Neural progenitor cell (in vitro differentiated cells): ENCODE measurements at regions not wholly inside any gene's neighbourhood (a gene's known extent, or its start where the extent isn't known, plus 50 kb on each side); places are given as distances from the start of the nearest gene placed in this dataset.

Experiments used
- DNase-seq: peaks from one replicate; pipeline ENCODE4 v3.0.0-alpha.2; 2016; ENCODE audit warnings: low spot score
- H2AFZ ChIP-seq: fragments of 200-600 bp; sonication (generic); replicated peaks from 2 replicates; pipeline ENCODE4 v1.6.1; 2016; ENCODE audit warnings: antibody characterized with exemption
- H3F3A ChIP-seq: fragments of 200-600 bp; sonication (generic); 2 replicates; pipeline ENCODE4 v1.6.1; 2016; ENCODE audit warnings: antibody characterized with exemption, low read depth
- H3K27ac ChIP-seq: fragments of 200-600 bp; sonication (generic); 2 replicates; pipeline ENCODE4 v1.5.1; 2016; ENCODE audit warnings: mild to moderate bottlenecking
- H3K27me3 ChIP-seq: fragments of 200-600 bp; sonication (generic); 2 replicates; pipeline ENCODE4 v1.6.1; 2016; ENCODE audit warnings: mild to moderate bottlenecking, moderate library complexity
- H3K36me3 ChIP-seq: fragments of 200-600 bp; sonication (generic); 2 replicates; pipeline ENCODE4 v1.5.1; 2016
- H3K4me1 ChIP-seq: fragments of 200-600 bp; sonication (generic); 2 replicates; pipeline ENCODE4 v1.6.1; 2016; ENCODE audit warnings: mixed run types
- H3K4me2 ChIP-seq: fragments of 200-600 bp; sonication (generic); 2 replicates; pipeline ENCODE4 v1.6.1; 2016
- H3K4me3 ChIP-seq: fragments of 200-600 bp; sonication (generic); 2 replicates; pipeline ENCODE4 v1.5.1; 2016
- H3K79me2 ChIP-seq: fragments of 200-600 bp; sonication (generic); 2 replicates; pipeline ENCODE4 v1.6.1; 2016; ENCODE audit warnings: low read depth
- H3K9ac ChIP-seq: fragments of 200-600 bp; sonication (generic); 2 replicates; pipeline ENCODE4 v1.6.1; 2016
- H3K9me3 ChIP-seq: fragments of 200-600 bp; sonication (generic); 2 replicates; pipeline ENCODE4 v1.5.1; 2016; ENCODE audit warnings: low read depth
- H4K20me1 ChIP-seq: fragments of 200-600 bp; sonication (generic); 2 replicates; pipeline ENCODE4 v1.6.1; 2016; ENCODE audit warnings: low read depth
- H3K27ac Mint-ChIP-seq: 3 replicates; pipeline ENCODE4 v1.8.0; 2021; ENCODE audit warnings: mixed read lengths
- H3K27me3 Mint-ChIP-seq: 2 replicates; pipeline ENCODE4 v1.8.0; 2022; ENCODE audit warnings: low read depth, mild to moderate bottlenecking, inconsistent platforms, moderate library complexity, mixed read lengths; ENCODE audit not compliant: insufficient read depth
- H3K36me3 Mint-ChIP-seq: 3 replicates; pipeline ENCODE4 v1.8.0; 2021; ENCODE audit warnings: mixed read lengths
- H3K4me1 Mint-ChIP-seq: 3 replicates; pipeline ENCODE4 v1.8.0; 2021; ENCODE audit warnings: mixed read lengths
- H3K4me3 Mint-ChIP-seq: 3 replicates; pipeline ENCODE4 v1.8.0; 2021; ENCODE audit warnings: mild to moderate bottlenecking, moderate library complexity, mixed read lengths
- H3K9me3 Mint-ChIP-seq: 3 replicates; pipeline ENCODE4 v1.8.0; 2020; ENCODE audit warnings: mixed read lengths
- EZH2 ChIP-seq: fragments of 200-600 bp; sonication (generic); IDR thresholded peaks from 2 replicates; pipeline ENCODE4 v1.6.1; 2017; ENCODE audit warnings: antibody characterized with exemption, mild to moderate bottlenecking, moderate library complexity
- EZH2phosphoT487 ChIP-seq: fragments of 200-600 bp; sonication (generic); IDR thresholded peaks from 2 replicates; pipeline ENCODE4 v1.6.1; 2017; ENCODE audit warnings: antibody characterized with exemption
- TF ChIP-seq, protein P1 (sequence below): fragments of 200-600 bp; sonication (generic); IDR thresholded peaks from 2 replicates; pipeline ENCODE4 v1.5.1; 2017; ENCODE audit warnings: antibody characterized with exemption, mild to moderate bottlenecking

DNA sequence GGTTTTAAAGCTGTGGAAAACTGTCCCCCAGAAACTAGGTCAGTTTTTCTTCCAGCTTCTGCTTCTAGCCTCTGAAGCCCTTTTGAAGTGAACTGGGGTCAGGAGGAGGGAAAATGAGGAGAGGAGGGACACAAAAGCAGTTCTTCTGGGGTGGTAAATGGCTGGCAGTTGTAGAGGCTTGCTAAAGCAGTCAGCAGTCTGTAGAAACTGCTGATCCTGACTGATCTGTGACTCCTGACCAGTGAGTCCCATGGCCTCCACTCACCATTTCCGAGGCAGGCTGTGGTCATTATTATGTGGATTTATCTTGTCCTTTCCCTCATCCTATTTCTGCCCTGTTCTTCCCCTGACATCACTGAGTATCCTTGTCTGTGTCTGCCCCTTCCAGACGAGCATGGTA is 276.4 kb upstream of the ROPN1 start:
- Histone ChIP-seq H3K27me3 (no peaks in the 10 kb centered on the region), H3K4me2 (no peak overlapping the region), H3K36me3 (no peaks in the 10 kb centered on the region), H3K9me3 (no peaks in the 10 kb centered on the region), H3K79me2 (no peaks in the 10 kb centered on the region), H3K4me1 (peaks cover 10% of the 10 kb centered on the region), H3K27ac (no peak overlapping the region), H3F3A (no peaks in the 10 kb centered on the region), H3K9ac (no peak overlapping the region), H4K20me1 (no peaks in the 10 kb centered on the region), H3K4me3 (no peak overlapping the region), H2AFZ (no peak overlapping the region)
- Mint-ChIP-seq H3K4me1 (peaks cover 52% of the 10 kb centered on the region), H3K4me3 (no peak overlapping the region), H3K27me3 (no peaks in the 10 kb centered on the region), H3K27ac (no peak overlapping the region), H3K36me3 (peaks cover 6% of the 10 kb centered on the region), H3K9me3 (no peaks in the 10 kb centered on the region)
- DNase-seq: no peak
- TF ChIP-seq, protein P1, sequence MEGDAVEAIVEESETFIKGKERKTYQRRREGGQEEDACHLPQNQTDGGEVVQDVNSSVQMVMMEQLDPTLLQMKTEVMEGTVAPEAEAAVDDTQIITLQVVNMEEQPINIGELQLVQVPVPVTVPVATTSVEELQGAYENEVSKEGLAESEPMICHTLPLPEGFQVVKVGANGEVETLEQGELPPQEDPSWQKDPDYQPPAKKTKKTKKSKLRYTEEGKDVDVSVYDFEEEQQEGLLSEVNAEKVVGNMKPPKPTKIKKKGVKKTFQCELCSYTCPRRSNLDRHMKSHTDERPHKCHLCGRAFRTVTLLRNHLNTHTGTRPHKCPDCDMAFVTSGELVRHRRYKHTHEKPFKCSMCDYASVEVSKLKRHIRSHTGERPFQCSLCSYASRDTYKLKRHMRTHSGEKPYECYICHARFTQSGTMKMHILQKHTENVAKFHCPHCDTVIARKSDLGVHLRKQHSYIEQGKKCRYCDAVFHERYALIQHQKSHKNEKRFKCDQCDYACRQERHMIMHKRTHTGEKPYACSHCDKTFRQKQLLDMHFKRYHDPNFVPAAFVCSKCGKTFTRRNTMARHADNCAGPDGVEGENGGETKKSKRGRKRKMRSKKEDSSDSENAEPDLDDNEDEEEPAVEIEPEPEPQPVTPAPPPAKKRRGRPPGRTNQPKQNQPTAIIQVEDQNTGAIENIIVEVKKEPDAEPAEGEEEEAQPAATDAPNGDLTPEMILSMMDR: no peak
- TF ChIP-seq EZH2 (no peak), EZH2phosphoT487 (no peak)

DNA sequence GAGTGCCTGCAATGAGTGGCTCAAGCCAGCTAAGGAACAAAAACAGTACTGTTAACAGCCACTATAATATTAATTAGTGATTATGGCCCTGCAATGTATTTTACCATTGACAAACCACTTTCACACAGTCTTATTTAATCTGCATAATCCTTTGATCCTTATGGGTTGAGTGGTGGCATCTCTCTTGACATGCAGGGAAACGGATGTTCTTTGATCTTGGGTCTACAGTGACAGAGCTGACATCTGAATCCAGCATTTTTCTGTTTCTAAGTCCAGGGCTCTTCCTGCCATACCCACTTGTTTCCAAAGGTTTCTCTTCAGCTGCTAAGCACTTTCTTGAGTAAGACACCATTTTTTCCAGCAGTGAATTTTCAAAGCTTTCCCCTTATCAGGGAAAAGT is 277.7 kb upstream of the ROPN1 start:
- Mint-ChIP-seq H3K4me3 (no peak overlapping the region), H3K27ac (no peak overlapping the region), H3K4me1 (peaks cover 50% of the 10 kb centered on the region), H3K27me3 (no peaks in the 10 kb centered on the region), H3K36me3 (peaks cover 3% of the 10 kb centered on the region), H3K9me3 (no peaks in the 10 kb centered on the region)
- H3K4me1 ChIP-seq: peaks cover 10% of the 10 kb centered on the region
- no peak overlapping the region for H3K4me2 ChIP-seq
- H3F3A ChIP-seq: no peaks in the 10 kb centered on the region
- no peak overlapping the region for H3K27ac ChIP-seq
- no peaks in the 10 kb centered on the region for H4K20me1 ChIP-seq
- H3K79me2 ChIP-seq: no peaks in the 10 kb centered on the region
- no peaks in the 10 kb centered on the region for H3K9me3 ChIP-seq
- H2AFZ ChIP-seq: no peak overlapping the region
- H3K4me3 ChIP-seq: no peak overlapping the region
- no peak overlapping the region for H3K9ac ChIP-seq
- no peaks in the 10 kb centered on the region for H3K36me3 ChIP-seq
- DNase-seq: no peak
- TF ChIP-seq EZH2 (no peak), EZH2phosphoT487 (no peak)
- TF ChIP-seq, protein P1: no peak
- H3K27me3 ChIP-seq: no peaks in the 10 kb centered on the region

DNA sequence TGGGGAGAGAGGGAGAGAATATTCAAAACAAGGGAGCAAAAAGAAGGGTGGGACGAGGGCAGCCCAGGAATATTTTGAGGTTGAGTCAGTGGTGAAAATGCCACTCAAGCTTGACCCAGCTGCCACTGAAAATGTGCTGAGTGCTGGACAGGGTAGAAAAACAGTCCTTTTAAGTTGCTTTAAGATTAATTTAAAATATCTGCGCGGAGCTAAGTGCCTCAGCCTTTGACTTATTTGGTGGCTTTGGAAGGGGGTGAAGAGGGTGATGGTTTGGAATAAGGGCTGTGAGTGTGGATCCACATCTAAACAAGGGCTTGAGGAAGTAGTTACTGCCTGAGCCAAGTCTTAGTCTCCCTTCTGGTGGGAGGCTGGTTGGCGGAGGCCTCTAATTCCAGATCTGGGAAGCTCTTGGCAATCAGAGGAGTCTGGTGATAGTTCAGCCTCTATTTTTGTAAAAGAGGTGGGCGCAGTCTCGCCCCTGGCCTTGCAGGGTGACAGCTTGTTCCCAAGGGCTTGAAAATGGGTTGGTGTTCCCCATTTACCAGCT is 280.8 kb upstream of the ROPN1 start:
- Mint-ChIP-seq H3K4me3 (no peak overlapping the region), H3K27ac (peak overlapping the region; percentile 2), H3K27me3 (no peaks in the 10 kb centered on the region), H3K36me3 (peaks cover 2% of the 10 kb centered on the region), H3K4me1 (peaks cover 45% of the 10 kb centered on the region), H3K9me3 (no peaks in the 10 kb centered on the region)
- no peak for DNase-seq
- Histone ChIP-seq H4K20me1 (no peaks in the 10 kb centered on the region), H3K27ac (no peak overlapping the region), H3K9ac (no peak overlapping the region), H3K4me1 (peaks cover 5% of the 10 kb centered on the region), H3K4me2 (no peak overlapping the region), H3K27me3 (no peaks in the 10 kb centered on the region), H3K4me3 (no peak overlapping the region), H3K36me3 (no peaks in the 10 kb centered on the region), H3F3A (no peaks in the 10 kb centered on the region), H3K9me3 (no peaks in the 10 kb centered on the region), H3K79me2 (no peaks in the 10 kb centered on the region), H2AFZ (no peak overlapping the region)
- no peak for TF ChIP-seq EZH2phosphoT487
- TF ChIP-seq EZH2: no peak
- TF ChIP-seq, protein P1: no peak
